NCI-H1092 treated with DMSO at 0.1 percent for 48 hours (cell line): ENCODE measurements at regions not wholly inside any gene's neighbourhood (a gene's known extent, or its start where the extent isn't known, plus 50 kb on each side); places are given as distances from the start of the nearest gene placed in this dataset.

ENCODE experiments used
- DNase-seq: peaks from one replicate; lab custom pipeline; 2025; lab: John Stamatoyannopoulos, UW

GRCh38 chr13:111476197-111476596, 155.8 kb downstream of the TEX29 start:
- DNase-seq = no peak

- DNase-seq = no peak
Measured at GRCh38 chr13:111479412-111479811, 159.0 kb downstream of the TEX29 start.

GRCh38 chr13:111480503-111480902, 160.1 kb downstream of the TEX29 start:
- no peak for DNase-seq

GRCh38 chr13:111480976-111481375, 160.5 kb downstream of the TEX29 start:
- peak; percentile 100 for DNase-seq

GRCh38 chr13:111482126-111482525, 161.7 kb downstream of the TEX29 start:
- DNase-seq = no peak

GRCh38 chr13:111482806-111483620, 162.6 kb downstream of the TEX29 start:
- DNase-seq = no peak

- DNase-seq = no peak
Measured at GRCh38 chr13:111483621-111483987, 163.2 kb downstream of the TEX29 start.

- DNase-seq = peak; percentile 95
Measured at GRCh38 chr13:111484141-111484925, 163.9 kb downstream of the TEX29 start.

- no peak for DNase-seq
Measured at GRCh38 chr13:111484959-111485358, 164.5 kb downstream of the TEX29 start.

- no peak for DNase-seq
Measured at GRCh38 chr13:111485491-111486250, 165.2 kb downstream of the TEX29 start.

- DNase-seq = no peak
Measured at GRCh38 chr13:111486331-111486730, 165.9 kb downstream of the TEX29 start.

GRCh38 chr13:111486801-111487200, 166.4 kb downstream of the TEX29 start:
- no peak for DNase-seq

GRCh38 chr13:111488486-111489132, 168.2 kb downstream of the TEX29 start:
- no peak for DNase-seq

- no peak for DNase-seq
Measured at GRCh38 chr13:111489301-111489700, 168.9 kb downstream of the TEX29 start.

- DNase-seq = no peak
Measured at GRCh38 chr13:111490611-111491010, 170.2 kb downstream of the TEX29 start.

- DNase-seq = no peak
Measured at GRCh38 chr13:111491021-111491420, 170.6 kb downstream of the TEX29 start.

- DNase-seq = no peak
Measured at GRCh38 chr13:111491659-111492058, 171.2 kb downstream of the TEX29 start.

GRCh38 chr13:111492341-111492950, 172.0 kb downstream of the TEX29 start:
- DNase-seq = no peak

- DNase-seq = no peak
Measured at GRCh38 chr13:111492958-111493357, 172.5 kb downstream of the TEX29 start.

- DNase-seq = no peak
Measured at GRCh38 chr13:111493468-111493867, 173.0 kb downstream of the TEX29 start.

- no peak for DNase-seq
Measured at GRCh38 chr13:111494641-111495040, 174.2 kb downstream of the TEX29 start.
